H4 (cell line): ENCODE measurements at regions not wholly inside any gene's neighbourhood (a gene's known extent, or its start where the extent isn't known, plus 50 kb on each side); places are given as distances from the start of the nearest gene placed in this dataset.
A peak's percentile ranks its signal among the peaks of the same experiment; 100 is the strongest.

Source experiments
- DNase-seq: peaks from one replicate; pipeline ENCODE4 v3.0.0-alpha.2; 2015; ENCODE audit warnings: low spot score

- DNase-seq, result no peak
Observed at GRCh38 chr11:82676483-82677094, 57.1 kb downstream of the FAM181B start.

- DNase-seq, result no peak
Observed at GRCh38 chr11:82675838-82676237, 57.8 kb downstream of the FAM181B start.

- no peak for DNase-seq
Observed at GRCh38 chr11:82673631-82674030, 60.0 kb downstream of the FAM181B start.

- no peak for DNase-seq
Observed at GRCh38 chr11:82671451-82671850, 62.2 kb downstream of the FAM181B start.

GRCh38 chr11:82663535-82663934 is 70.1 kb downstream of the FAM181B start:
- DNase-seq, result no peak

- no peak for DNase-seq
Observed at GRCh38 chr11:82653752-82654151, 79.9 kb downstream of the FAM181B start.

GRCh38 chr11:82639251-82639650 is 94.4 kb downstream of the FAM181B start:
- DNase-seq, result no peak

- peak; percentile 4 for DNase-seq
Observed at GRCh38 chr11:82636615-82637014, 97.0 kb downstream of the FAM181B start.

GRCh38 chr11:82634091-82634490 is 99.6 kb downstream of the FAM181B start:
- DNase-seq, result peak; percentile 53

- peak; percentile 95 for DNase-seq
Observed at GRCh38 chr11:82631722-82632630, 101.7 kb downstream of the FAM181B start.

- DNase-seq, result no peak
Observed at GRCh38 chr11:82610671-82611070, 123.0 kb downstream of the FAM181B start.

- DNase-seq, result no peak
Observed at GRCh38 chr11:82606738-82607137, 126.9 kb downstream of the FAM181B start.

GRCh38 chr11:82601711-82602110 is 132.0 kb downstream of the FAM181B start:
- DNase-seq, result no peak

- no peak for DNase-seq
Observed at GRCh38 chr11:82599836-82600235, 133.8 kb downstream of the FAM181B start.

GRCh38 chr11:82586581-82586980 is 147.1 kb downstream of the FAM181B start:
- no peak for DNase-seq

- peak; percentile 35 for DNase-seq
Observed at GRCh38 chr11:82577246-82577645, 156.4 kb downstream of the FAM181B start.

GRCh38 chr11:82560836-82561235 is 172.8 kb downstream of the FAM181B start:
- DNase-seq, result no peak

- DNase-seq, result no peak
Observed at GRCh38 chr11:82559609-82560008, 174.1 kb downstream of the FAM181B start.

GRCh38 chr11:82557274-82557673 is 176.4 kb downstream of the FAM181B start:
- DNase-seq, result no peak

GRCh38 chr11:82556210-82556609 is 177.5 kb downstream of the FAM181B start:
- no peak for DNase-seq

- DNase-seq, result no peak
Observed at GRCh38 chr11:82546661-82547557, 186.8 kb downstream of the FAM181B start.

GRCh38 chr11:82539669-82540068 is 194.0 kb downstream of the FAM181B start:
- no peak for DNase-seq
